Body of pancreas (tissue), 4 donors: ENCODE measurements at regions not wholly inside any gene's neighbourhood (a gene's known extent, or its start where the extent isn't known, plus 50 kb on each side); places are given as distances from the start of the nearest gene placed in this dataset.

Experiments used
- ATAC-seq: fragments of 150-250 bp; one replicate; pipeline ENCODE4 v1.9.1; 2016
- DNase-seq, 4 donors: peaks; one replicate each; pipeline ENCODE4 v3.0.0-alpha.2; 2019
- H3K27ac ChIP-seq, 4 donors: fragments of 200-600 bp; sonication (generic); 1 replicate in 3 of 4; 2 replicates in 1 of 4; pipeline versions ENCODE4 v1.5.1 to v1.6.1; 2016 to 2019; ENCODE audit warnings: mild to moderate bottlenecking in 1 of 4, mixed read lengths in 1 of 4, moderate library complexity in 1 of 4
- H3K27me3 ChIP-seq, 2 donors: fragments of 200-600 bp; sonication (generic); one replicate each; pipeline ENCODE4 v1.6.0; 2016; ENCODE audit warnings: mild to moderate bottlenecking in 1 of 2
- H3K36me3 ChIP-seq, 2 donors: fragments of 200-600 bp; sonication (generic); replicated peaks in 1 of 2; 2 replicates each; pipeline ENCODE4 v1.5.1; 2016; ENCODE audit warnings: low read depth in 2 of 2; ENCODE audit not compliant: insufficient read depth in 1 of 2
- H3K4me1 ChIP-seq: fragments of 200-600 bp; sonication (generic); one replicate; pipeline ENCODE4 v1.6.0; 2016
- H3K4me3 ChIP-seq, 2 donors: fragments of 200-600 bp; sonication (generic); 1 replicate in 1 of 2; 2 replicates in 1 of 2; pipeline ENCODE4 v1.5.1; 2016 to 2019
- H3K9me3 ChIP-seq, 3 donors: fragments of 200-600 bp; sonication (generic); 1 replicate in 2 of 3; 2 replicates in 1 of 3; pipeline ENCODE4 v1.5.1; 2016
- CTCF ChIP-seq, 7 experiments: fragments of 450-650 bp in 4 of 7; fragments of 200-600 bp in 3 of 7; sonication (generic) in 3 of 7; IDR thresholded peaks; one replicate each; pipeline ENCODE4 v1.5.1; 2016 to 2019; ENCODE audit warnings: antibody characterized with exemption in 7 of 7
- POLR2A ChIP-seq, 3 donors: fragments of 450-650 bp; IDR thresholded peaks; one replicate each; pipeline ENCODE4 v1.6.1; 2016; ENCODE audit warnings: antibody characterized with exemption in 3 of 3, mild to moderate bottlenecking in 2 of 3
- WGBS, 2 donors: methylation state at CpG; one replicate each; pipeline ENCODE4 v1.1.5; 2017; 5-methylcytosine and 5-hydroxymethylcytosine counted together
- intact Hi-C: fragments of 100-400 bp; cut with DNase I; formaldehyde crosslinking; loops from one replicate; pipeline ENCODE4 v1.15.1; 2023

- ATAC-seq (no peak), DNase-seq (no peak)
- Histone ChIP-seq H3K36me3 (no peaks in the 10 kb centered on the region), H3K27ac (no peak overlapping the region), H3K9me3 (no peaks in the 10 kb centered on the region), H3K4me1 (no peaks in the 10 kb centered on the region), H3K27me3 (no peaks in the 10 kb centered on the region), H3K4me3 (no peak overlapping the region)
- TF ChIP-seq POLR2A (IDR thresholded peaks at IDR 0.05) (no peak), CTCF (IDR thresholded peaks at IDR 0.05) (no peak)
- 68 to 80% methylated on average over 1 of the region's 1 CpG for WGBS, 2 donors
- intact Hi-C loops, result no loop called here
These were observed 166.0 kb downstream of the IPMK start for GRCh38 chr10:58101682-58102081.

- 51 to 52% methylated on average over 8 of the region's 8 CpGs for WGBS, 2 donors
- no peaks in the 10 kb centered on the region for H3K9me3 ChIP-seq
- DNase-seq, result no peak
- H3K36me3 ChIP-seq, result no peaks in the 10 kb centered on the region
- no peak overlapping the region for H3K27ac ChIP-seq
- TF ChIP-seq POLR2A (IDR thresholded peaks at IDR 0.05) (no peak), CTCF (IDR thresholded peaks at IDR 0.05) (no peak)
- no peak for ATAC-seq
- H3K27me3 ChIP-seq, result no peaks in the 10 kb centered on the region
- intact Hi-C loops, result no loop called here
- H3K4me3 ChIP-seq, result no peak overlapping the region
- H3K4me1 ChIP-seq, result no peaks in the 10 kb centered on the region
These were observed 172.5 kb downstream of the IPMK start for GRCh38 chr10:58094985-58095718.

GRCh38 chr10:58091886-58092285 is 175.8 kb downstream of the IPMK start:
- Histone ChIP-seq H3K4me1 (no peaks in the 10 kb centered on the region), H3K27me3 (no peaks in the 10 kb centered on the region), H3K36me3 (no peaks in the 10 kb centered on the region), H3K27ac (no peak overlapping the region), H3K9me3 (no peaks in the 10 kb centered on the region), H3K4me3 (no peak overlapping the region)
- ATAC-seq (no peak), DNase-seq (no peak)
- WGBS, 2 donors, result 72 to 83% methylated on average over 3 of the region's 3 CpGs
- TF ChIP-seq POLR2A (IDR thresholded peaks at IDR 0.05) (no peak), CTCF (IDR thresholded peaks at IDR 0.05) (no peak)
- intact Hi-C loops, result no loop called here

- WGBS, 2 donors, result 28 to 29% methylated on average over 2 of the region's 2 CpGs
- H3K4me1 ChIP-seq, result no peaks in the 10 kb centered on the region
These were observed 178.0 kb downstream of the IPMK start for GRCh38 chr10:58089739-58090138.

More at GRCh38 chr10:58089739-58090138, 178.0 kb downstream of the IPMK start:
- H3K9me3 ChIP-seq, result no peaks in the 10 kb centered on the region
- H3K36me3 ChIP-seq, result no peaks in the 10 kb centered on the region
- no peak overlapping the region for H3K4me3 ChIP-seq
- no peaks in the 10 kb centered on the region for H3K27me3 ChIP-seq
- TF ChIP-seq POLR2A (IDR thresholded peaks at IDR 0.05), result no peak
- no peak for TF ChIP-seq CTCF (IDR thresholded peaks at IDR 0.05)
- no peak for DNase-seq
- no peak overlapping the region for H3K27ac ChIP-seq
- intact Hi-C loops, result no loop called here
- no peak for ATAC-seq
